KMS-11 (cell line): ENCODE measurements at regions not wholly inside any gene's neighbourhood (a gene's known extent, or its start where the extent isn't known, plus 50 kb on each side); places are given as distances from the start of the nearest gene placed in this dataset.

Experiments
- H2AFZ ChIP-seq: fragments of 200-600 bp; sonication (generic); 2 replicates; pipeline ENCODE4 v1.6.1; 2016; ENCODE audit warnings: antibody characterized with exemption, mixed run types, low read depth
- H3K27ac ChIP-seq: fragments of 200-600 bp; sonication (generic); 2 replicates; pipeline ENCODE4 v1.6.1; 2016; ENCODE audit warnings: mild to moderate bottlenecking, mixed run types
- H3K27me3 ChIP-seq: fragments of 200-600 bp; sonication (generic); 2 replicates; pipeline ENCODE4 v1.6.1; 2017; ENCODE audit warnings: mild to moderate bottlenecking, low read depth, mixed run types, moderate library complexity; ENCODE audit not compliant: insufficient read depth
- H3K36me3 ChIP-seq: fragments of 200-600 bp; sonication (generic); 2 replicates; pipeline ENCODE4 v1.6.1; 2017; ENCODE audit warnings: mild to moderate bottlenecking, mixed run types; ENCODE audit not compliant: insufficient read depth
- H3K4me1 ChIP-seq: fragments of 200-600 bp; sonication (generic); 2 replicates; pipeline ENCODE4 v1.6.1; 2016; ENCODE audit warnings: mild to moderate bottlenecking, low read depth, mixed run types; ENCODE audit not compliant: poor library complexity, severe bottlenecking
- H3K4me2 ChIP-seq: fragments of 200-600 bp; sonication (generic); 2 replicates; pipeline ENCODE4 v1.7.0; 2016; ENCODE audit warnings: mild to moderate bottlenecking, mixed run types
- H3K4me3 ChIP-seq: fragments of 200-600 bp; sonication (generic); IDR thresholded peaks from 2 replicates; pipeline ENCODE4 v1.6.1; 2017; ENCODE audit warnings: low read depth, low read length, mixed read lengths; ENCODE audit not compliant: insufficient read depth
- H3K79me2 ChIP-seq: fragments of 200-600 bp; sonication (generic); 2 replicates; pipeline ENCODE4 v1.6.1; 2016; ENCODE audit warnings: low read depth, mixed run types; ENCODE audit not compliant: insufficient read depth
- H3K9ac ChIP-seq: fragments of 200-600 bp; sonication (generic); 2 replicates; pipeline ENCODE4 v1.6.1; 2016; ENCODE audit warnings: mild to moderate bottlenecking, mixed run types
- H4K20me1 ChIP-seq: fragments of 200-600 bp; sonication (generic); 2 replicates; pipeline ENCODE4 v1.6.1; 2016; ENCODE audit warnings: mild to moderate bottlenecking, mixed run types; ENCODE audit not compliant: insufficient read depth
- TF ChIP-seq, protein P1 (sequence below): fragments of 200-600 bp; sonication (generic); conservative IDR thresholded peaks from 2 replicates; pipeline ENCODE4 v1.6.1; 2017; ENCODE audit warnings: low read depth, mild to moderate bottlenecking, antibody characterized with exemption, low read length, moderate library complexity, mixed read lengths

DNA sequence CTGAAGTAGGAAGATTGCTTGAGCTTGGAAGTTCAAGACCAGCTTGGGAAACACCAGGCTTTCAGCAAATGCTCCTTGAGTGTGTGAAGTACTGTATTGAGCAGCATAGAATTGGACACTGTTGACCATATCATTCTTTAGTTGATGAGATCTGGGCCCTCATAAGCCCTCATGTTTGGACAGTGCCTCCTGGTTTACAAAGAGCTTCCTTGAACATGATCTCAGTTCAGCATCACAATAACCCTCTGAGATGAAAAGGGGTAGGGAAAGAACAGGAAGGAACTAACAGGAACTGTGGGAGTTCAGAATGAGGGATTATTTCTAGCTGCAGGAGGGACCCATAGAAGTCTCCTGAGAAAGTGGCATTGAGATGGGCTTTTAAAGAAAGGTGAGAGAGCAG, 153.2 kb downstream of the C12orf75 start:
- Histone ChIP-seq H2AFZ (no peak overlapping the region), H3K79me2 (no peaks in the 10 kb centered on the region), H3K4me2 (no peak overlapping the region), H3K9ac (no peak overlapping the region), H3K36me3 (no peaks in the 10 kb centered on the region), H3K27me3 (no peaks in the 10 kb centered on the region), H3K4me3 (no peak overlapping the region), H4K20me1 (no peaks in the 10 kb centered on the region), H3K27ac (no peak overlapping the region), H3K4me1 (no peaks in the 10 kb centered on the region)
- TF ChIP-seq, protein P1, sequence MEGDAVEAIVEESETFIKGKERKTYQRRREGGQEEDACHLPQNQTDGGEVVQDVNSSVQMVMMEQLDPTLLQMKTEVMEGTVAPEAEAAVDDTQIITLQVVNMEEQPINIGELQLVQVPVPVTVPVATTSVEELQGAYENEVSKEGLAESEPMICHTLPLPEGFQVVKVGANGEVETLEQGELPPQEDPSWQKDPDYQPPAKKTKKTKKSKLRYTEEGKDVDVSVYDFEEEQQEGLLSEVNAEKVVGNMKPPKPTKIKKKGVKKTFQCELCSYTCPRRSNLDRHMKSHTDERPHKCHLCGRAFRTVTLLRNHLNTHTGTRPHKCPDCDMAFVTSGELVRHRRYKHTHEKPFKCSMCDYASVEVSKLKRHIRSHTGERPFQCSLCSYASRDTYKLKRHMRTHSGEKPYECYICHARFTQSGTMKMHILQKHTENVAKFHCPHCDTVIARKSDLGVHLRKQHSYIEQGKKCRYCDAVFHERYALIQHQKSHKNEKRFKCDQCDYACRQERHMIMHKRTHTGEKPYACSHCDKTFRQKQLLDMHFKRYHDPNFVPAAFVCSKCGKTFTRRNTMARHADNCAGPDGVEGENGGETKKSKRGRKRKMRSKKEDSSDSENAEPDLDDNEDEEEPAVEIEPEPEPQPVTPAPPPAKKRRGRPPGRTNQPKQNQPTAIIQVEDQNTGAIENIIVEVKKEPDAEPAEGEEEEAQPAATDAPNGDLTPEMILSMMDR: no peak

- H4K20me1 ChIP-seq: no peaks in the 10 kb centered on the region
- no peak overlapping the region for H3K4me3 ChIP-seq
- H3K36me3 ChIP-seq: no peaks in the 10 kb centered on the region
- H3K4me1 ChIP-seq: no peaks in the 10 kb centered on the region
- no peak overlapping the region for H3K27ac ChIP-seq
- H3K27me3 ChIP-seq: no peaks in the 10 kb centered on the region
- H3K4me2 ChIP-seq: no peak overlapping the region
- H3K79me2 ChIP-seq: no peaks in the 10 kb centered on the region
- TF ChIP-seq, protein P1: no peak
- no peak overlapping the region for H3K9ac ChIP-seq
- no peak overlapping the region for H2AFZ ChIP-seq
Measured at GRCh38 chr12:105485321-105485910, 154.9 kb downstream of the C12orf75 start.

DNA sequence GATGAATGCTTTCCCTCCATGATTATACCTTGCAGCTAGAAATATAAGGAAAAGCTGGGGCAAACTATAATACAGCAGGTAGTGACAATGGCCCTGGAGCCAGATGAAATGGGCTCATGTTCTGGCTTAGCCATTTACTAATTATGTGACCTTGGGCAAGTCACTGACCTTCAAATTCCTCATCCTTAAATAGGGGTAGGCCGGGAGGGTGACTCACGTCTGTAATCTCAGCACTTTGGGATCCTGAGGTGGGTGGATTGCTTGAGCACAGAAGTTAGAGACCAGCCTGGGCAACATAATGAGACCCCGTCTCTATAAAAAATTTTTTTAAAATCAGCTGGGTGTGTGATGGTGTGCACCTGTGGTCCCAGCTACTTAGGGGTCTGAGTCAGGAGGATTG, 155.4 kb downstream of the C12orf75 start:
- TF ChIP-seq, protein P1: no peak
- Histone ChIP-seq H3K4me1 (no peaks in the 10 kb centered on the region), H4K20me1 (no peaks in the 10 kb centered on the region), H2AFZ (no peak overlapping the region), H3K27me3 (no peaks in the 10 kb centered on the region), H3K9ac (no peak overlapping the region), H3K4me2 (no peak overlapping the region), H3K4me3 (no peak overlapping the region), H3K27ac (no peak overlapping the region), H3K36me3 (no peaks in the 10 kb centered on the region), H3K79me2 (no peaks in the 10 kb centered on the region)

DNA sequence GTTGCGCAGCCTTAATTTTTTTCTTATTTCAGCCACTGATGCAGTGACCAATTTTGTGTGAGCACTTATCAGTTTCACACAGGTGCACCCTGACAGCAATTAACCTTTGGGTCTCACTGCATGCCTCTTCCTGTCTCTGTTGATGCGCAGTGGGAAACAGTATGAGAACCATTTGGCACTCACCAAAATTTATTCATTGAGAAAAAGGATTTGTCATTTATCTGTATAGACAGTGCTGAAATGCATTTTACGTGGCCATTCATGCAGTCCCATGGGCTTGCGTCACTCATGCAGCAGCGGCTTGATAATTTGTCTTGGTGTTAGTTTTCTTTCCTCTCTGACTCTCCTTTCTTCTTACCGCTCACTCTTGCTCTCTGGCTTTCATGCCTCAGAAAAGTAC, 157.5 kb downstream of the C12orf75 start:
- Histone ChIP-seq H3K4me1 (no peaks in the 10 kb centered on the region), H2AFZ (no peak overlapping the region), H3K9ac (no peak overlapping the region), H3K27ac (no peak overlapping the region), H3K36me3 (no peaks in the 10 kb centered on the region), H3K4me2 (no peak overlapping the region), H3K27me3 (no peaks in the 10 kb centered on the region), H4K20me1 (no peaks in the 10 kb centered on the region), H3K4me3 (no peak overlapping the region), H3K79me2 (no peaks in the 10 kb centered on the region)
- TF ChIP-seq, protein P1: no peak
